SK-N-SH (cell line): ENCODE measurements at regions not wholly inside any gene's neighbourhood (a gene's known extent, or its start where the extent isn't known, plus 50 kb on each side); places are given as distances from the start of the nearest gene placed in this dataset.

Experiments
- CTCF ChIA-PET: fragments of 300-600, 350-600 bp; formaldehyde crosslinking; extraction: SDS; loops from one replicate; lab custom pipeline; 2021; lab: Yijun Ruan, JAX
- POLR2A ChIA-PET: fragments of 350-600 bp; sonication (Branson Sonifier 250); formaldehyde crosslinking; extraction: SDS; loops from one replicate; lab custom pipeline; 2020; ENCODE audit warnings: antibody characterized with exemption, inconsistent platforms; lab: Yijun Ruan, JAX
- DNase-seq: peaks from one replicate; pipeline ENCODE4 v3.0.0; 2012
- H2AFZ ChIP-seq: fragments of 200-600 bp; sonication (generic); 2 replicates; pipeline ENCODE4 v1.8.1; 2016; ENCODE audit warnings: antibody characterized with exemption, mild to moderate bottlenecking, low read depth
- H3F3A ChIP-seq: fragments of 200-600 bp; sonication (generic); replicated peaks from 2 replicates; pipeline ENCODE3; 2016; ENCODE audit warnings: antibody characterized with exemption, mild to moderate bottlenecking; ENCODE audit not compliant: insufficient read depth
- H3K27ac ChIP-seq, 2 experiments: fragments of 200-500 bp in 1 of 2; fragments of 200-600 bp in 1 of 2; sonication (Bioruptor generic) in 1 of 2; sonication (generic), shearing (Covaris generic) in 1 of 2; 2 replicates each; pipeline versions ENCODE4 v1.5.1 to v1.6.1; 2014 to 2016; ENCODE audit warnings: low read depth in 2 of 2, inconsistent platforms in 1 of 2, low read length in 1 of 2, mild to moderate bottlenecking in 1 of 2, mixed read lengths in 1 of 2
- H3K27me3 ChIP-seq: fragments of 200-600 bp; sonication (generic), shearing (Covaris generic); 2 replicates; pipeline ENCODE4 v1.6.1; 2016; ENCODE audit warnings: mixed run types; ENCODE audit not compliant: insufficient read depth
- H3K36me3 ChIP-seq, 2 experiments: fragments of 200-500 bp in 1 of 2; fragments of 200-600 bp in 1 of 2; sonication (Bioruptor generic) in 1 of 2; sonication (generic) in 1 of 2; replicated peaks in 1 of 2; 2 replicates each; pipeline versions ENCODE3 to v1.5.1; 2014 to 2016; ENCODE audit warnings: low read length in 1 of 2, mild to moderate bottlenecking in 1 of 2; ENCODE audit not compliant: insufficient read depth in 2 of 2, control insufficient read depth in 1 of 2
- H3K4me1 ChIP-seq, 2 experiments: fragments of 200-500 bp in 1 of 2; fragments of 200-600 bp in 1 of 2; sonication (Bioruptor generic) in 1 of 2; sonication (generic), shearing (Covaris generic) in 1 of 2; 2 replicates each; pipeline versions ENCODE4 v1.5.1 to v1.6.1; 2014 to 2016; ENCODE audit warnings: low read depth in 1 of 2, low read length in 1 of 2, mixed run types in 1 of 2; ENCODE audit not compliant: insufficient read depth in 2 of 2, control insufficient read depth in 1 of 2
- H3K4me2 ChIP-seq: fragments of 200-600 bp; sonication (generic), shearing (Covaris generic); 2 replicates; pipeline ENCODE4 v1.6.1; 2017; ENCODE audit warnings: mixed run types
- H3K4me3 ChIP-seq, 2 experiments: fragments of 200-500 bp in 1 of 2; fragments of 200-600 bp in 1 of 2; sonication (Bioruptor generic) in 1 of 2; sonication (generic), shearing (Covaris generic) in 1 of 2; 2 replicates each; pipeline versions ENCODE4 v1.5.1 to v1.8.1; 2014 to 2016; ENCODE audit warnings: low read depth in 2 of 2, inconsistent platforms in 1 of 2, low read length in 1 of 2, mild to moderate bottlenecking in 1 of 2, mixed read lengths in 1 of 2, moderate library complexity in 1 of 2
- H3K79me2 ChIP-seq: fragments of 200-600 bp; sonication (generic); 2 replicates; pipeline ENCODE4 v1.8.1; 2017; ENCODE audit warnings: mild to moderate bottlenecking; ENCODE audit not compliant: insufficient read depth
- H3K9ac ChIP-seq: fragments of 200-600 bp; sonication (generic); 2 replicates; pipeline ENCODE4 v1.6.1; 2017; ENCODE audit warnings: mixed run types
- H3K9me2 ChIP-seq: fragments of 200-600 bp; sonication (generic); 2 replicates; pipeline ENCODE4 v1.6.1; 2017; ENCODE audit warnings: mixed run types
- H3K9me3 ChIP-seq: fragments of 200-600 bp; sonication (generic); 2 replicates; pipeline ENCODE4 v1.6.1; 2017; ENCODE audit warnings: mixed run types, mild to moderate bottlenecking, moderate library complexity
- H4K20me1 ChIP-seq: fragments of 200-600 bp; sonication (generic); 2 replicates; pipeline ENCODE4 v1.6.1; 2017; ENCODE audit warnings: mild to moderate bottlenecking, mixed run types; ENCODE audit not compliant: insufficient read depth
- CHD2 ChIP-seq: fragments of 150-350 bp; IDR thresholded peaks from 2 replicates; pipeline ENCODE4 v1.6.1; 2018; ENCODE audit warnings: low read length; ENCODE audit not compliant: partially characterized antibody
- CTCF ChIP-seq: fragments of 200-600 bp; sonication (generic); IDR thresholded peaks from 2 replicates; pipeline ENCODE4 v1.6.1; 2017; ENCODE audit warnings: antibody characterized with exemption, mild to moderate bottlenecking, moderate library complexity
- ELF1 ChIP-seq: IDR thresholded peaks from 2 replicates; pipeline ENCODE4 v1.4.0; 2012
- EZH2phosphoT487 ChIP-seq: fragments of 200-600 bp; sonication (generic); IDR thresholded peaks from 2 replicates; pipeline ENCODE4 v1.6.1; 2017; ENCODE audit warnings: low read depth, mixed run types, mild to moderate bottlenecking, antibody characterized with exemption, moderate library complexity, borderline replicate concordance
- FOSL2 ChIP-seq: IDR thresholded peaks from 2 replicates; pipeline ENCODE4 v1.4.0; 2012; ENCODE audit warnings: low read depth, mild to moderate bottlenecking, moderate library complexity, borderline replicate concordance
- FOXJ3 ChIP-seq: sonication (generic); formaldehyde crosslinking; IDR thresholded peaks from 2 replicates; pipeline ENCODE4 v1.5.1; 2020; ENCODE audit warnings: mild to moderate bottlenecking, missing genetic modification reagents
- FOXM1 ChIP-seq: IDR thresholded peaks from 2 replicates; pipeline ENCODE4 v1.4.0; 2012; ENCODE audit warnings: low read depth, mild to moderate bottlenecking
- GABPA ChIP-seq: IDR thresholded peaks from 2 replicates; pipeline ENCODE4 v1.4.0; 2012; ENCODE audit warnings: low read depth, mild to moderate bottlenecking
- IRF3 ChIP-seq: fragments of 150-350 bp; IDR thresholded peaks from 2 replicates; pipeline ENCODE4 v1.6.1; 2016; ENCODE audit warnings: mild to moderate bottlenecking, low read depth, low read length
- MEF2A ChIP-seq: IDR thresholded peaks from 2 replicates; pipeline ENCODE4 v1.4.0; 2012; ENCODE audit warnings: low read depth, borderline replicate concordance
- MXI1 ChIP-seq: IDR thresholded peaks from 2 replicates; pipeline ENCODE4 v1.6.1; 2012; ENCODE audit warnings: mild to moderate bottlenecking, low read depth, low read length, improper control_type of control experiment
- NRF1 ChIP-seq: IDR thresholded peaks from 2 replicates; pipeline ENCODE4 v1.6.1; 2012; ENCODE audit warnings: low read depth, mild to moderate bottlenecking, low read length
- PBX3 ChIP-seq: IDR thresholded peaks from 2 replicates; pipeline ENCODE4; 2012
- POLR2AphosphoS5 ChIP-seq: IDR thresholded peaks from 2 replicates; pipeline ENCODE4 v1.6.1; 2012; ENCODE audit warnings: low read depth, low read length
- RCOR1 ChIP-seq: fragments of 150-350 bp; IDR thresholded peaks from 2 replicates; pipeline ENCODE4 v1.6.1; 2017; ENCODE audit warnings: antibody characterized with exemption, low read length
- RFX5 ChIP-seq: IDR thresholded peaks from 2 replicates; pipeline ENCODE4 v1.6.1; 2012; ENCODE audit warnings: mild to moderate bottlenecking, improper control_type of control experiment, low read length
- RXRA ChIP-seq: IDR thresholded peaks from 2 replicates; pipeline ENCODE4 v1.4.0; 2012; ENCODE audit warnings: low read depth, mild to moderate bottlenecking, borderline replicate concordance
- SMC3 ChIP-seq: IDR thresholded peaks from 2 replicates; pipeline ENCODE4 v1.6.1; 2012; ENCODE audit warnings: low read depth, low read length, improper control_type of control experiment
- TCF12 ChIP-seq: IDR thresholded peaks from 2 replicates; pipeline ENCODE4 v1.4.0; 2012
- USF1 ChIP-seq: IDR thresholded peaks from 2 replicates; pipeline ENCODE4 v1.4.0; 2012; ENCODE audit warnings: low read depth, borderline replicate concordance
- YY1 ChIP-seq: IDR thresholded peaks from 2 replicates; pipeline ENCODE4 v1.4.0; 2012; ENCODE audit warnings: low read depth, mild to moderate bottlenecking
- WGBS: methylation state at CpG from one replicate; pipeline ENCODE4 v1.1.6; 2017; ENCODE audit warnings: low lambda C conversion rate; 5-methylcytosine and 5-hydroxymethylcytosine counted together

- TF ChIP-seq MEF2A (no peak), FOSL2 (no peak), CTCF (no peak), YY1 (no peak), EZH2phosphoT487 (no peak), RCOR1 (no peak), RXRA (no peak), USF1 (no peak), PBX3 (no peak), IRF3 (no peak), RFX5 (no peak), GABPA (no peak), MXI1 (no peak)
These were observed 488.3 kb upstream of the NRP1 start (continued) for GRCh38 chr10:33822774-33823173.

- H2AFZ ChIP-seq: no peak overlapping the region
- POLR2A ChIA-PET: no interaction called here
- no peaks in the 10 kb centered on the region for H3K27me3 ChIP-seq
- DNase-seq: no peak
- 81% methylated on average over 4 of the region's 4 CpGs for WGBS
- no peaks in the 10 kb centered on the region for H3K9me2 ChIP-seq
- H3K4me2 ChIP-seq: no peak overlapping the region
- H3F3A ChIP-seq: no peaks in the 10 kb centered on the region
- H4K20me1 ChIP-seq: no peaks in the 10 kb centered on the region
- no peak overlapping the region for H3K4me3 ChIP-seq
- H3K4me1 ChIP-seq: no peaks in the 10 kb centered on the region
- CTCF ChIA-PET: interaction anchor here (0.7 kb wide), 1 partner anchor 19 kb away, joined by 3 read pairs; no protein-coding TSS in a partner anchor
- no peaks in the 10 kb centered on the region for H3K36me3 ChIP-seq
- H3K9ac ChIP-seq: no peak overlapping the region
- H3K79me2 ChIP-seq: no peaks in the 10 kb centered on the region
- no peaks in the 10 kb centered on the region for H3K9me3 ChIP-seq
- H3K27ac ChIP-seq: no peak overlapping the region
- no peak for TF ChIP-seq RXRA
- TF ChIP-seq RCOR1: no peak
- no peak for TF ChIP-seq USF1
- no peak for TF ChIP-seq TCF12
- no peak for TF ChIP-seq YY1
- TF ChIP-seq ELF1: no peak
- TF ChIP-seq CTCF: no peak
- no peak for TF ChIP-seq POLR2AphosphoS5
- TF ChIP-seq CHD2: no peak
- TF ChIP-seq IRF3: no peak
- TF ChIP-seq NRF1: no peak
- TF ChIP-seq SMC3: no peak
- TF ChIP-seq FOXM1: no peak
- no peak for TF ChIP-seq FOXJ3
- TF ChIP-seq PBX3: no peak
These were observed 486.1 kb upstream of the NRP1 start for GRCh38 chr10:33820531-33820930.
